ENCODE measurements at regions not wholly inside any gene's neighbourhood (a gene's known extent, or its start where the extent isn't known, plus 50 kb on each side); places are given as distances from the start of the nearest gene placed in this dataset.

GRCh38 chr7:94160719-94161435 lies 156.7 kb upstream of the BET1 start:
- ATAC-seq: no peak
- TF ChIP-seq ZNF8 (CRISPR knock-in tag; IDR thresholded peaks at IDR 0.05) (no peak), CSRNP3 (CRISPR knock-in tag; IDR thresholded peaks at IDR 0.05) (no peak), ZNF565 (CRISPR knock-in tag; conservative IDR thresholded peaks at IDR 0.05; ENCODE audit: low read depth) (no peak), RARB (CRISPR knock-in tag; IDR thresholded peaks at IDR 0.05) (no peak), ZFP30 (CRISPR knock-in tag; IDR thresholded peaks at IDR 0.05) (no peak), TCF4 (CRISPR knock-in tag; IDR thresholded peaks at IDR 0.05; ENCODE audit: borderline replicate concordance) (no peak), ZFP3 (CRISPR knock-in tag; IDR thresholded peaks at IDR 0.05) (no peak), PPARA (CRISPR knock-in tag; IDR thresholded peaks at IDR 0.05; ENCODE audit: borderline replicate concordance) (no peak), SNAI2 (CRISPR knock-in tag; IDR thresholded peaks at IDR 0.05) (no peak), ESRRG (CRISPR knock-in tag; IDR thresholded peaks at IDR 0.05) (no peak)

- no peak for TF ChIP-seq ZNF565 (CRISPR knock-in tag; conservative IDR thresholded peaks at IDR 0.05; ENCODE audit: low read depth)
- no peak for TF ChIP-seq RARB (CRISPR knock-in tag; IDR thresholded peaks at IDR 0.05)
- no peak for TF ChIP-seq TSHZ2 (CRISPR knock-in tag; IDR thresholded peaks at IDR 0.05)
- TF ChIP-seq OSR1 (CRISPR knock-in tag; IDR thresholded peaks at IDR 0.05): no peak
- no peak for TF ChIP-seq TCF4 (CRISPR knock-in tag; IDR thresholded peaks at IDR 0.05; ENCODE audit: borderline replicate concordance)
- no peak for TF ChIP-seq ZC3H10 (CRISPR knock-in tag; IDR thresholded peaks at IDR 0.05)
- no peak for TF ChIP-seq ZNF70 (CRISPR knock-in tag; IDR thresholded peaks at IDR 0.05)
- no peak for TF ChIP-seq SNAI2 (CRISPR knock-in tag; IDR thresholded peaks at IDR 0.05)
- no peak for TF ChIP-seq CSRNP3 (CRISPR knock-in tag; IDR thresholded peaks at IDR 0.05)
- ATAC-seq: no peak
Observed at GRCh38 chr7:94161476-94161875, 157.3 kb upstream of the BET1 start.

- TF ChIP-seq ESRRG (CRISPR knock-in tag; IDR thresholded peaks at IDR 0.05) (no peak), CSDC2 (CRISPR knock-in tag; IDR thresholded peaks at IDR 0.05) (no peak), ARNTL (CRISPR knock-in tag; IDR thresholded peaks at IDR 0.05; ENCODE audit: borderline replicate concordance, low read depth) (no peak), ZC3H10 (CRISPR knock-in tag; IDR thresholded peaks at IDR 0.05) (no peak), PPARA (CRISPR knock-in tag; IDR thresholded peaks at IDR 0.05; ENCODE audit: borderline replicate concordance) (no peak), TOX (CRISPR knock-in tag; IDR thresholded peaks at IDR 0.05; ENCODE audit: borderline replicate concordance) (no peak), ZFP30 (CRISPR knock-in tag; IDR thresholded peaks at IDR 0.05) (no peak), ZFP3 (CRISPR knock-in tag; IDR thresholded peaks at IDR 0.05) (no peak)
- no peak for ATAC-seq
Observed at GRCh38 chr7:94169682-94170081, 165.5 kb upstream of the BET1 start.

- no peak for TF ChIP-seq ZFP3 (CRISPR knock-in tag; IDR thresholded peaks at IDR 0.05)
- TF ChIP-seq CSDC2 (CRISPR knock-in tag; IDR thresholded peaks at IDR 0.05): no peak
- TF ChIP-seq CREB5 (CRISPR knock-in tag; IDR thresholded peaks at IDR 0.05; ENCODE audit: low read depth): no peak
- no peak for TF ChIP-seq PATZ1 (CRISPR knock-in tag; IDR thresholded peaks at IDR 0.05; ENCODE audit: borderline replicate concordance)
- TF ChIP-seq BACH2 (CRISPR knock-in tag; IDR thresholded peaks at IDR 0.05; ENCODE audit: borderline replicate concordance): no peak
- no peak for TF ChIP-seq CSRNP3 (CRISPR knock-in tag; IDR thresholded peaks at IDR 0.05)
- TF ChIP-seq ARNTL (CRISPR knock-in tag; IDR thresholded peaks at IDR 0.05; ENCODE audit: borderline replicate concordance, low read depth): no peak
- TF ChIP-seq ZFP30 (CRISPR knock-in tag; IDR thresholded peaks at IDR 0.05): no peak
- no peak for TF ChIP-seq RARB (CRISPR knock-in tag; IDR thresholded peaks at IDR 0.05)
- no peak for TF ChIP-seq SNAI2 (CRISPR knock-in tag; IDR thresholded peaks at IDR 0.05)
- TF ChIP-seq GLIS3 (CRISPR knock-in tag; IDR thresholded peaks at IDR 0.05): no peak
- TF ChIP-seq ZNF8 (CRISPR knock-in tag; IDR thresholded peaks at IDR 0.05): no peak
- TF ChIP-seq TOX (CRISPR knock-in tag; IDR thresholded peaks at IDR 0.05; ENCODE audit: borderline replicate concordance): no peak
- no peak for TF ChIP-seq ZNF565 (CRISPR knock-in tag; conservative IDR thresholded peaks at IDR 0.05; ENCODE audit: low read depth)
- ATAC-seq: no peak
Observed at GRCh38 chr7:94170836-94171235, 166.7 kb upstream of the BET1 start.

All from SK-N-SH treated with all-trans-retinoic acid at 6 μM for 48 hours (cell line).